ENCODE measurements at regions not wholly inside any gene's neighbourhood (a gene's known extent, or its start where the extent isn't known, plus 50 kb on each side); places are given as distances from the start of the nearest gene placed in this dataset.

DNA sequence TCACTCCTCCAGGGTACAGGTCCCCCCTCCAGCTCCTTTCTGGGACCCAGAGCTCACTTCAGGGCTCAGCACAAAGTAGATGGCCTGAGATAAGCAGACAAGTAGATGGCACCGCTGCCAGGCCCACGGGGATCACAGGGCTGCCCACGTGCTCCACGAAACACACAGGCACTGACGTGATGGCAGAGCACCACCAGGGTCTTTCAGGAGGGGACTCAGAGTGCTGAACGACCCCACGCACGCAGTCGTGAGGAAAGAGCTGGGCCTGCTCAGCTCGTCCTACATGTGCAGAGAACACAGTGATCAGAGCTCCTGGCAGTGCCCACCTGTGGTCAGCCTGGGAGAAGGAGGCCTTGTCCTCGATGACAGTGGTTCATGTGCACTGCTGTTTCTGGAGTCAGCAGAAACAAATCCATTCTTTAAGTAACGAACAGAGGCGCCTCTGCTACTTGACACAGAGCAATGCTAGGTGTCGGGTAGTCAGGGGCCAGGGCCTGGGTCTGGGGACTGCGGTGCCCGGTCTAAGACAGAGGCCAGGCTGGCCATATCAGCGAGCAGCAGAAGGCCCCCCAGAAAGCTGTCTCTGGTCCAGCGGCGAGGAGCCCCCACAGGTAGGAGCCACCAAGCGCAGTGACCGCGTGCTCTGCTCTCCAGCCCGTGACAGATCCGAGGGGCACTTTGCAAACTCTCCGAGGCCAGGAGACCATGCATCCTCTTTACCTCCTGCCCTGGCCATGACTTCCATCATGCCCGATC is 129.8 kb upstream of the FAM20C start (continued):
- TF ChIP-seq, protein P1, sequence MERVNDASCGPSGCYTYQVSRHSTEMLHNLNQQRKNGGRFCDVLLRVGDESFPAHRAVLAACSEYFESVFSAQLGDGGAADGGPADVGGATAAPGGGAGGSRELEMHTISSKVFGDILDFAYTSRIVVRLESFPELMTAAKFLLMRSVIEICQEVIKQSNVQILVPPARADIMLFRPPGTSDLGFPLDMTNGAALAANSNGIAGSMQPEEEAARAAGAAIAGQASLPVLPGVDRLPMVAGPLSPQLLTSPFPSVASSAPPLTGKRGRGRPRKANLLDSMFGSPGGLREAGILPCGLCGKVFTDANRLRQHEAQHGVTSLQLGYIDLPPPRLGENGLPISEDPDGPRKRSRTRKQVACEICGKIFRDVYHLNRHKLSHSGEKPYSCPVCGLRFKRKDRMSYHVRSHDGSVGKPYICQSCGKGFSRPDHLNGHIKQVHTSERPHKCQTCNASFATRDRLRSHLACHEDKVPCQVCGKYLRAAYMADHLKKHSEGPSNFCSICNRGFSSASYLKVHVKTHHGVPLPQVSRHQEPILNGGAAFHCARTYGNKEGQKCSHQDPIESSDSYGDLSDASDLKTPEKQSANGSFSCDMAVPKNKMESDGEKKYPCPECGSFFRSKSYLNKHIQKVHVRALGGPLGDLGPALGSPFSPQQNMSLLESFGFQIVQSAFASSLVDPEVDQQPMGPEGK (CRISPR knock-in tag; IDR thresholded peaks at IDR 0.05; ENCODE audit: borderline replicate concordance), result no peak
- no peak for TF ChIP-seq ZNF70 (CRISPR knock-in tag; IDR thresholded peaks at IDR 0.05)
- TF ChIP-seq ZNF8 (CRISPR knock-in tag; IDR thresholded peaks at IDR 0.05), result no peak
- TF ChIP-seq ESRRG (CRISPR knock-in tag; IDR thresholded peaks at IDR 0.05), result no peak

DNA sequence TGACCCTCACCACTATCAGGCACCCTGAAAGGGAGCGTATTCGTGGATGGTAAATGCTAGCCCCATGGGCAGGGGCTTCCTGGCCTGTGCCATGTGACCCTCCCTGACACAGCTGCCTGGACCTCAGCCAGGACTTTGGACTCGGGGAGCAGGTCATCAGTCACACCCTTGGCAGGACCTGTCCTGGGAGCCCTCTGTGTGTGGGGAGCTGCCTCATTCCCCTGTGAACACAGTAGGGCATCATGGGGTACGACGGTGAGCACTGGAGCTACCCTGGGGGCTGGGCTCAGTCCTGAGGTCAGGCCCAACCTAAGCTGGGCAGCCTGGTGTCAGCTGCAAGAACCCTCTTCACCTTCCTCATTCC is 129.3 kb upstream of the FAM20C start:
- ATAC-seq, result no peak

More for the DNA sequence above, 129.3 kb upstream of the FAM20C start:
- TF ChIP-seq RARB (CRISPR knock-in tag; IDR thresholded peaks at IDR 0.05), result no peak
- TF ChIP-seq TCF4 (CRISPR knock-in tag; IDR thresholded peaks at IDR 0.05; ENCODE audit: borderline replicate concordance), result no peak
- no peak for TF ChIP-seq ZC3H10 (CRISPR knock-in tag; IDR thresholded peaks at IDR 0.05)
- no peak for TF ChIP-seq ARNTL (CRISPR knock-in tag; IDR thresholded peaks at IDR 0.05; ENCODE audit: borderline replicate concordance, low read depth)
- no peak for TF ChIP-seq SNAI2 (CRISPR knock-in tag; IDR thresholded peaks at IDR 0.05)
- TF ChIP-seq CSDC2 (CRISPR knock-in tag; IDR thresholded peaks at IDR 0.05), result no peak
- TF ChIP-seq, protein P1 (CRISPR knock-in tag; IDR thresholded peaks at IDR 0.05; ENCODE audit: borderline replicate concordance), result no peak
- TF ChIP-seq, protein P2, sequence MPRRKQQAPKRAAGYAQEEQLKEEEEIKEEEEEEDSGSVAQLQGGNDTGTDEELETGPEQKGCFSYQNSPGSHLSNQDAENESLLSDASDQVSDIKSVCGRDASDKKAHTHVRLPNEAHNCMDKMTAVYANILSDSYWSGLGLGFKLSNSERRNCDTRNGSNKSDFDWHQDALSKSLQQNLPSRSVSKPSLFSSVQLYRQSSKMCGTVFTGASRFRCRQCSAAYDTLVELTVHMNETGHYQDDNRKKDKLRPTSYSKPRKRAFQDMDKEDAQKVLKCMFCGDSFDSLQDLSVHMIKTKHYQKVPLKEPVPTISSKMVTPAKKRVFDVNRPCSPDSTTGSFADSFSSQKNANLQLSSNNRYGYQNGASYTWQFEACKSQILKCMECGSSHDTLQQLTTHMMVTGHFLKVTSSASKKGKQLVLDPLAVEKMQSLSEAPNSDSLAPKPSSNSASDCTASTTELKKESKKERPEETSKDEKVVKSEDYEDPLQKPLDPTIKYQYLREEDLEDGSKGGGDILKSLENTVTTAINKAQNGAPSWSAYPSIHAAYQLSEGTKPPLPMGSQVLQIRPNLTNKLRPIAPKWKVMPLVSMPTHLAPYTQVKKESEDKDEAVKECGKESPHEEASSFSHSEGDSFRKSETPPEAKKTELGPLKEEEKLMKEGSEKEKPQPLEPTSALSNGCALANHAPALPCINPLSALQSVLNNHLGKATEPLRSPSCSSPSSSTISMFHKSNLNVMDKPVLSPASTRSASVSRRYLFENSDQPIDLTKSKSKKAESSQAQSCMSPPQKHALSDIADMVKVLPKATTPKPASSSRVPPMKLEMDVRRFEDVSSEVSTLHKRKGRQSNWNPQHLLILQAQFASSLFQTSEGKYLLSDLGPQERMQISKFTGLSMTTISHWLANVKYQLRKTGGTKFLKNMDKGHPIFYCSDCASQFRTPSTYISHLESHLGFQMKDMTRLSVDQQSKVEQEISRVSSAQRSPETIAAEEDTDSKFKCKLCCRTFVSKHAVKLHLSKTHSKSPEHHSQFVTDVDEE (CRISPR knock-in tag; IDR thresholded peaks at IDR 0.05), result no peak
- TF ChIP-seq ZFP3 (CRISPR knock-in tag; IDR thresholded peaks at IDR 0.05), result no peak
- no peak for TF ChIP-seq ZNF565 (CRISPR knock-in tag; conservative IDR thresholded peaks at IDR 0.05; ENCODE audit: low read depth)
- TF ChIP-seq GLIS3 (CRISPR knock-in tag; IDR thresholded peaks at IDR 0.05), result no peak
- TF ChIP-seq ISL1 (CRISPR knock-in tag; IDR thresholded peaks at IDR 0.05), result no peak
- TF ChIP-seq, protein P3, sequence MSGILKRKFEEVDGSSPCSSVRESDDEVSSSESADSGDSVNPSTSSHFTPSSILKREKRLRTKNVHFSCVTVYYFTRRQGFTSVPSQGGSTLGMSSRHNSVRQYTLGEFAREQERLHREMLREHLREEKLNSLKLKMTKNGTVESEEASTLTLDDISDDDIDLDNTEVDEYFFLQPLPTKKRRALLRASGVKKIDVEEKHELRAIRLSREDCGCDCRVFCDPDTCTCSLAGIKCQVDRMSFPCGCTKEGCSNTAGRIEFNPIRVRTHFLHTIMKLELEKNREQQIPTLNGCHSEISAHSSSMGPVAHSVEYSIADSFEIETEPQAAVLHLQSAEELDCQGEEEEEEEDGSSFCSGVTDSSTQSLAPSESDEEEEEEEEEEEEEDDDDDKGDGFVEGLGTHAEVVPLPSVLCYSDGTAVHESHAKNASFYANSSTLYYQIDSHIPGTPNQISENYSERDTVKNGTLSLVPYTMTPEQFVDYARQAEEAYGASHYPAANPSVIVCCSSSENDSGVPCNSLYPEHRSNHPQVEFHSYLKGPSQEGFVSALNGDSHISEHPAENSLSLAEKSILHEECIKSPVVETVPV (CRISPR knock-in tag; IDR thresholded peaks at IDR 0.05), result no peak
- TF ChIP-seq, protein P4, sequence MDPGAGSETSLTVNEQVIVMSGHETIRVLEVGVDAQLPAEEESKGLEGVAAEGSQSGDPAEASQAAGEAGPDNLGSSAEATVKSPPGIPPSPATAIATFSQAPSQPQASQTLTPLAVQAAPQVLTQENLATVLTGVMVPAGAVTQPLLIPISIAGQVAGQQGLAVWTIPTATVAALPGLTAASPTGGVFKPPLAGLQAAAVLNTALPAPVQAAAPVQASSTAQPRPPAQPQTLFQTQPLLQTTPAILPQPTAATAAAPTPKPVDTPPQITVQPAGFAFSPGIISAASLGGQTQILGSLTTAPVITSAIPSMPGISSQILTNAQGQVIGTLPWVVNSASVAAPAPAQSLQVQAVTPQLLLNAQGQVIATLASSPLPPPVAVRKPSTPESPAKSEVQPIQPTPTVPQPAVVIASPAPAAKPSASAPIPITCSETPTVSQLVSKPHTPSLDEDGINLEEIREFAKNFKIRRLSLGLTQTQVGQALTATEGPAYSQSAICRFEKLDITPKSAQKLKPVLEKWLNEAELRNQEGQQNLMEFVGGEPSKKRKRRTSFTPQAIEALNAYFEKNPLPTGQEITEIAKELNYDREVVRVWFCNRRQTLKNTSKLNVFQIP (CRISPR knock-in tag; IDR thresholded peaks at IDR 0.05; ENCODE audit: borderline replicate concordance, low read depth), result no peak
- TF ChIP-seq OSR1 (CRISPR knock-in tag; IDR thresholded peaks at IDR 0.05), result no peak
- no peak for TF ChIP-seq TOX (CRISPR knock-in tag; IDR thresholded peaks at IDR 0.05; ENCODE audit: borderline replicate concordance)
- TF ChIP-seq, protein P5, sequence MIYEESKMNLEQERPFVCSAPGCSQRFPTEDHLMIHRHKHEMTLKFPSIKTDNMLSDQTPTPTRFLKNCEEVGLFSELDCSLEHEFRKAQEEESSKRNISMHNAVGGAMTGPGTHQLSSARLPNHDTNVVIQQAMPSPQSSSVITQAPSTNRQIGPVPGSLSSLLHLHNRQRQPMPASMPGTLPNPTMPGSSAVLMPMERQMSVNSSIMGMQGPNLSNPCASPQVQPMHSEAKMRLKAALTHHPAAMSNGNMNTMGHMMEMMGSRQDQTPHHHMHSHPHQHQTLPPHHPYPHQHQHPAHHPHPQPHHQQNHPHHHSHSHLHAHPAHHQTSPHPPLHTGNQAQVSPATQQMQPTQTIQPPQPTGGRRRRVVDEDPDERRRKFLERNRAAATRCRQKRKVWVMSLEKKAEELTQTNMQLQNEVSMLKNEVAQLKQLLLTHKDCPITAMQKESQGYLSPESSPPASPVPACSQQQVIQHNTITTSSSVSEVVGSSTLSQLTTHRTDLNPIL (CRISPR knock-in tag; IDR thresholded peaks at IDR 0.05; ENCODE audit: low read depth), result no peak
- no peak for TF ChIP-seq PPARA (CRISPR knock-in tag; IDR thresholded peaks at IDR 0.05; ENCODE audit: borderline replicate concordance)
- no peak for TF ChIP-seq ZNF8 (CRISPR knock-in tag; IDR thresholded peaks at IDR 0.05)
